Neural crest cell (in vitro differentiated cells): ENCODE measurements at regions not wholly inside any gene's neighbourhood (a gene's known extent, or its start where the extent isn't known, plus 50 kb on each side); places are given as distances from the start of the nearest gene placed in this dataset.

ENCODE experiments used
- DNase-seq: peaks from one replicate; pipeline ENCODE4 v3.0.0; 2021; ENCODE audit warnings: low read depth, mixed read lengths, low spot score
- H3K27ac Mint-ChIP-seq: one replicate; pipeline ENCODE4 v1.8.0; 2021; ENCODE audit warnings: mild to moderate bottlenecking, mixed read lengths; ENCODE audit not compliant: unreplicated experiment
- H3K27me3 Mint-ChIP-seq: 2 replicates; pipeline ENCODE4 v1.8.0; 2021; ENCODE audit warnings: low read depth, mild to moderate bottlenecking, mixed read lengths
- H3K36me3 Mint-ChIP-seq: 2 replicates; pipeline ENCODE4 v1.8.0; 2021; ENCODE audit warnings: low read depth, mild to moderate bottlenecking, mixed read lengths
- H3K4me1 Mint-ChIP-seq: 2 replicates; pipeline ENCODE4 v1.8.0; 2021; ENCODE audit warnings: mixed read lengths
- H3K4me3 Mint-ChIP-seq: one replicate; pipeline ENCODE4 v1.8.0; 2021; ENCODE audit warnings: mild to moderate bottlenecking, mixed read lengths
- H3K9me3 Mint-ChIP-seq: 2 replicates; pipeline ENCODE4 v1.8.0; 2021; ENCODE audit warnings: mixed read lengths
- CTCF ChIP-seq: fragments of 200-600 bp; sonication (generic); conservative IDR thresholded peaks from 2 replicates; pipeline ENCODE4 v1.5.0; 2021; ENCODE audit warnings: antibody characterized with exemption, mild to moderate bottlenecking

- Mint-ChIP-seq H3K9me3 (no peaks in the 10 kb centered on the region), H3K27me3 (no peaks in the 10 kb centered on the region), H3K27ac (no peak overlapping the region), H3K4me1 (peaks cover 13% of the 10 kb centered on the region), H3K4me3 (no peak overlapping the region), H3K36me3 (no peaks in the 10 kb centered on the region)
- no peak for TF ChIP-seq CTCF
- no peak for DNase-seq
Measured at GRCh38 chr5:167797933-167798332, 493.5 kb upstream of the WWC1 start.

- Mint-ChIP-seq H3K4me1 (peaks cover 12% of the 10 kb centered on the region), H3K9me3 (no peaks in the 10 kb centered on the region), H3K27me3 (no peaks in the 10 kb centered on the region), H3K27ac (no peak overlapping the region), H3K4me3 (no peak overlapping the region), H3K36me3 (no peaks in the 10 kb centered on the region)
- TF ChIP-seq CTCF = no peak
- no peak for DNase-seq
Measured at GRCh38 chr5:167798448-167798847, 493.0 kb upstream of the WWC1 start.

- Mint-ChIP-seq H3K4me3 (no peak overlapping the region), H3K27ac (no peak overlapping the region), H3K4me1 (peaks cover 12% of the 10 kb centered on the region), H3K36me3 (no peaks in the 10 kb centered on the region), H3K9me3 (no peaks in the 10 kb centered on the region), H3K27me3 (no peaks in the 10 kb centered on the region)
- TF ChIP-seq CTCF = no peak
- no peak for DNase-seq
Measured at GRCh38 chr5:167800427-167800826, 491.0 kb upstream of the WWC1 start.

GRCh38 chr5:167801999-167802398, 489.4 kb upstream of the WWC1 start:
- no peaks in the 10 kb centered on the region for H3K9me3 Mint-ChIP-seq
- H3K27ac Mint-ChIP-seq = no peak overlapping the region
- no peaks in the 10 kb centered on the region for H3K27me3 Mint-ChIP-seq
- H3K4me1 Mint-ChIP-seq = peaks cover 12% of the 10 kb centered on the region
- H3K36me3 Mint-ChIP-seq = no peaks in the 10 kb centered on the region
- no peak for TF ChIP-seq CTCF
- H3K4me3 Mint-ChIP-seq = no peak overlapping the region
- DNase-seq = no peak

GRCh38 chr5:167802755-167803431, 488.6 kb upstream of the WWC1 start:
- Mint-ChIP-seq H3K4me1 (peaks cover 6% of the 10 kb centered on the region), H3K4me3 (no peak overlapping the region)
- no peak for DNase-seq

More at GRCh38 chr5:167802755-167803431, 488.6 kb upstream of the WWC1 start:
- no peaks in the 10 kb centered on the region for H3K27me3 Mint-ChIP-seq
- no peak for TF ChIP-seq CTCF
- H3K36me3 Mint-ChIP-seq = no peaks in the 10 kb centered on the region
- H3K27ac Mint-ChIP-seq = no peak overlapping the region
- H3K9me3 Mint-ChIP-seq = no peaks in the 10 kb centered on the region
